ENCODE measurements at regions not wholly inside any gene's neighbourhood (a gene's known extent, or its start where the extent isn't known, plus 50 kb on each side); places are given as distances from the start of the nearest gene placed in this dataset.

GRCh38 chr6:1027795-1028569 lies 283.9 kb upstream of the FOXQ1 start:
- DNase-seq: no peak

GRCh38 chr6:1027109-1027794 lies 284.6 kb upstream of the FOXQ1 start:
- DNase-seq: no peak

- no peak for DNase-seq
These were observed 286.1 kb upstream of the FOXQ1 start for GRCh38 chr6:1025821-1026220.

- peak; percentile 43 for DNase-seq
These were observed 287.3 kb upstream of the FOXQ1 start for GRCh38 chr6:1024587-1024986.

- no peak for DNase-seq
These were observed 287.7 kb upstream of the FOXQ1 start for GRCh38 chr6:1024161-1024560.

GRCh38 chr6:1023229-1023628 lies 288.7 kb upstream of the FOXQ1 start:
- DNase-seq: no peak

GRCh38 chr6:1022719-1023118 lies 289.2 kb upstream of the FOXQ1 start:
- DNase-seq: no peak

- DNase-seq: no peak
These were observed 291.1 kb upstream of the FOXQ1 start for GRCh38 chr6:1020837-1021236.

- DNase-seq: no peak
These were observed 291.8 kb upstream of the FOXQ1 start for GRCh38 chr6:1020133-1020532.

GRCh38 chr6:1018041-1018440 lies 293.9 kb upstream of the FOXQ1 start:
- peak; percentile 54 for DNase-seq

- DNase-seq: no peak
These were observed 295.3 kb upstream of the FOXQ1 start for GRCh38 chr6:1016329-1017302.

- DNase-seq: peak; percentile 24
These were observed 296.1 kb upstream of the FOXQ1 start for GRCh38 chr6:1015825-1016224.

GRCh38 chr6:1014431-1014807 lies 297.5 kb upstream of the FOXQ1 start:
- no peak for DNase-seq

GRCh38 chr6:1013656-1014430 lies 298.1 kb upstream of the FOXQ1 start:
- DNase-seq: no peak

GRCh38 chr6:1009103-1009502 lies 302.8 kb upstream of the FOXQ1 start:
- DNase-seq: no peak

GRCh38 chr6:1007159-1007558 lies 304.7 kb upstream of the FOXQ1 start:
- no peak for DNase-seq

GRCh38 chr6:1004885-1005630 lies 306.8 kb upstream of the FOXQ1 start:
- no peak for DNase-seq

GRCh38 chr6:1003394-1004160 lies 308.3 kb upstream of the FOXQ1 start:
- no peak for DNase-seq

- no peak for DNase-seq
These were observed 308.9 kb upstream of the FOXQ1 start for GRCh38 chr6:1002989-1003388.

GRCh38 chr6:1001655-1002349 lies 308.9 kb upstream of the EXOC2 start:
- DNase-seq: peak; percentile 59

Measured in tongue (tissue), 1 donor.